NCI-H524 treated with DMSO at 0.1 percent for 48 hours (cell line): ENCODE measurements at regions not wholly inside any gene's neighbourhood (a gene's known extent, or its start where the extent isn't known, plus 50 kb on each side); places are given as distances from the start of the nearest gene placed in this dataset.

ENCODE experiments used
- DNase-seq: peaks from one replicate; lab custom pipeline; 2025; lab: John Stamatoyannopoulos, UW

DNA sequence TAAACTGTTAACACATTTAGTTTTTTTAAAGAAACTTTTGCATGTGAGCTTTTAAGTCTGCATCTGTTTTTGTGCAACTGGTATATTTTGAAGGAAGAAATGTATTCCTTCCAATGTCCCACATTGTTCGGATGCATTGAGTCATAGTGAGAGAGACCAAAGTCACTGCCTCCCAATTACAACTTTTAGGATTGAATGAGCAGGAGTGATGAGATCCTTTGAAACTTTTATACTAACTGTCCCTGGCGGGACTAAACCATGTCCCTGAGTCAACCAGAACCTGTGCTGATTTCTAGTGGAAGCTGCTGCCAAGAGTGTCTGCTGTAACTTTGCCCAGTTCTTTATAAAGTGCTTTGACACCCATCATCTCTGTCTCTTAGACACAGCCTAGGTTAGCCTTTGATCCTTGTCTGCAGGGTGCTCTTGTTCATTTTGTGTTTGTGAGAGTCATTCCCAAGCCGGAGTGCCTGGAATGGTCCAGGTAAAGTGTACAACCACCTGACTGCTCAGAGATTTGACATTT lies 122.7 kb downstream of the ZNF518B start:
- no peak for DNase-seq

DNA sequence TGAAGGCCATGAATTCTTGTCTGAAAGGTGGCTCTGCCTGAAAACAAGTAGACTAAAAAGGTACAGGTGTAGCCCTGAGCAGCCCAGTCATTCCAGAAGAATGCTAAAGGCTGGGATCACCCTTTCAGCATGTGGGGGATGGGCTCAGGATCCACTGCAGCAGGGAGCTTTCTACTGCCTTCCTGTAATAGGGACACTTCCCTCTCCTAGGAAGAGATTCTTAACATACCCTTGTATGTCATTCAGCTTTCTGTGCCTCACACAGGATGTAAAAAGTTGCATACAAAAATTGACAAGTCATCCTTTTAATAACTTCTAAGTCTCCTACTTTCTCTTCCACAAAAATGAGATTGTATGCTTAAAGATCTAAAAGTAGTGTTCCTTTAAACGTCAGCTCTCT lies 123.3 kb downstream of the ZNF518B start:
- DNase-seq: no peak

DNA sequence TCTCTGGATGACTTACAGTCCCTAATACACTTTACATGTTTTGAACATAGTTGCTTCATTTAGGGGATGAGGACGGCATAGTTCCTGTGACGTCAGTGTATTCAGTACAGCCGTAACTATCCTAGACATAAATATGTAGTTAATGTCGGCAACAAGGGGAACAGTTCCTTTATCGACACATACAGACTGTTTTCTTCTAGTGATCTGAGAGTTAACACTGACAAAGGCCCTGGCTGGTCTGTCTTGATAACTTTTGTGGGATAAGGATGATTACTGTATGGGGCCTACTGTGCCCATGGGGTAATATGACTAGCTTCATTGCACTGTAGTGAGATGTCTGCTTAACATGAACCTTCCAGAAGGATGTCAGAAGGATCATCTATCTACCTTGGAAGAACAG lies 131.2 kb downstream of the ZNF518B start:
- no peak for DNase-seq

DNA sequence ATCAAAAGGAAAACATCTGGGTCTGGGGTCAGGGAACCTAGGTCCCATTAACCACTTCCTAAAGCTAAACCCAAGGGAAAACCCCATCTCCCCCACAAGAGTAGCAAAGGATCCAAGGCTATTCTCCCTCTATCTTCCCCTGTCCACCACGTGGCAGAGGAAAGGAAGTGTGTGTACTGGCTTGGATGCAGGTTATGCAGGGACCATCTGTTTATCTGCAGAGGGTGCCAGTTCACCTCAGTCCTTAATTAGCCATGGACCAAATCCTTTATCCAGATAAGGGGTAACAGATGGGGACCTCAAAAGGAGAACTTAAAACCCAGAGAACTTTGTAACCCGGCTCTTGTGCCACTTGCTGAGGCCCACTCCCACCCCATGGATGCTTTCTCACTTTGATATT lies 135.3 kb downstream of the ZNF518B start:
- DNase-seq: peak; percentile 36

DNA sequence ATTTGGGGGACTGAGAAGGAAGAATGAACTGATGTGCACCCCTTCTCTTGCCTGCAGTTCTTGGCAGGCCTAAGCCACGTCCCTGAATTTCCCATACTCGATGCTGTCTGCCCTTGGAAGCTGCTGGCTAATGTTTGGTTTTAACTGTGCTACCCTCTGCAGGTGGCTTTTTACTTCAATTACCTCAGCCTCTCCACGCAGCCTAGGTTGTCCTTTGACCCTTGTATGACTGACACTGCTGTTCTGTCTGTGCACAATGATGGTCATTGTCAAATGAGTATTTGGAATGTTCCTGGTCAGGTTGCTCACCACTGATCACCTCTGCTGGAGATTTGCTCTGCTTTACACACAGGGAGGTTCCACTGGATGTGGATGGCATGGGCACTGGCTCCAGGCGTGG lies 137.1 kb downstream of the ZNF518B start:
- DNase-seq: no peak

DNA sequence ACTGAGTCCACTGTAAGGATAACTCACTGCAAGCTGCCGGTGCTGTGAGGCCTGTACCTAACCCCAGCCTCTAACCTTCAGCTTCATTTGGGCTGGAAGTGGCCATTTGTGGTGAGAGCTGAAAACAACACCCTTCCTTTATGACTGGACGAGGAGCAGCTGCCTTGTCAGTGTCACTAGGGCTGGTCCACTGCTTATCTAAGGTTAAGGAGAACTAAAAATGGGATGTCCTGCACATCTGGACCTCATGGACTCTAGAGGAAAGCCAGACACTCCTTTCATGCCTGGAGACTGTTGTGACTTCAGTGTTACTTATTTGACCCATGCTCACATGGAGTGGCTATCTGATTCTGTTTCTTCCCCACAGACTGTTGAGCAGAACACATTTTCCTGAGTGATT lies 139.9 kb downstream of the ZNF518B start:
- no peak for DNase-seq

DNA sequence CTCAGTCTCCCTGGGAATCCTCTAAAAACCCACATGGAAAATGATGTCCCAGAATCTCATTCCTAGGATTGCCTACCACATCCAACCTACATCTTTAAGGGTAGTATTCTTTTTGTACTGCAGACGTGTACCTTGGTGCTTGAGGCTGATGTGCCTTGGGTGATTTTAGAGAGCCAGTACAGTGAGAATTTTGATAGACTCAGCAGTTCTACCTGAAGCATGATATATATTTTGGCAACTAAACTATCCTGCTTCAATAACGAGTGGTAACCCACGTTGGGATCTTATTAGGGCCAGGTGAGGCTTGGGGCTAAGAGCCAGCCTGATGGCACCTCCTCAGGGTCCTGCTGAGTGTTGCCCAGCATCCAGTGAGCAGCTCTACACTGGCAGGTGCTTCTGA lies 140.4 kb downstream of the ZNF518B start:
- no peak for DNase-seq

DNA sequence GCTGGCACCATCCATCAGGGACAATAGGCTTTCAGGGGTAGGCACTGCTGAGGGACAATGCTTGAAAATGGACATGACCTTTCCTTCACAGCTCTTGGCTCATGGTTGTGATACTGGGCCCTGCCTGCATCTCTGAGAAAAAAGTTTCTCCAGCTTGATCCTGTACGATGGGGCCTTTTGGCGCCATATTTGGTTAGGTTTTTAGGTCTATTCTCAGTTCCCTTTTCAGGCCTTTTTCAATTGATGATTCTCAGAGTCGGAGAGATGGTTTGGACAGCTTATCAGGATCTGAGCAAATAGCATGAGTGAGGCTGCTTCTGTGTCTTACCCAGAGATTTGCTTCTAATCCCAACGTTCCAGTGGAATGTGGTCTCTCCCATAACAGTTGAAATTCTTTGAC lies 141.6 kb downstream of the ZNF518B start:
- DNase-seq: no peak

DNA sequence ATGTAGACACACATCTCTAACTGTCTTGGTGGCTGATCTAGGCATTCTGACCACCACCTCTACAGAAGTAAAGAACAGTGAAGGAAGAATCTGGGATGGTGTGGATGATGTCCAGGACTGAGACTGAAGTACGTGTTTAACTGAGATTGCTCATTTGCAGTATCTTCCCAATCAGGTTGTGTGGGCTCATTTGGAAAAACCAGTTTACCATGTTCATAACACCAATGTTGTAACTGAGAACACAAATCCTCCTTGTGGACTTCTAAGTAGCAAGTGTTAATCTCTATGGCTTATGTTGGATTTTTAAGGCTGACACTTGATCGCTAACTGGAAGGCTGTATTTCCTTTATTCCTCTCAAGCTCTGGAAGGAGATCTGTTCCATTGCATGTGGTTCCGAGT lies 144.7 kb downstream of the ZNF518B start:
- DNase-seq: no peak

DNA sequence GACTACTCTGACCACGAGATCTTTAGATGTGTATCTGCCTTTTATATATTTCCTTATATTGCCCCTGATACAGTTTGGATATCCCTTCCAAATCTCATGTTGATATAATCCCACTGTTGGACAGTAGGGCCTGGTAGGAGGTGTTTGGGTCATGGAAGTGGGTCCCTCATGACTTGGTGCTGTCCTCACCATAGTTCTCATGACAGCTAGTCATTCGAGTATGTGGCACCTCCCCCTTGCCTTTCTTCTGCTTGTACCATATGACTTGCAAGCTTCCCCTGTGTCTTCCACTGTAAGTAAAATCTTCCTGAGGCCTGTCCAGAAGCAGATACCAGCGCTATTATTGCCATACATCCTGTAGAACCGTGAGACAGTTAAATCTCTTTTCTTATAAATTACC lies 145.3 kb downstream of the ZNF518B start:
- DNase-seq: no peak

DNA sequence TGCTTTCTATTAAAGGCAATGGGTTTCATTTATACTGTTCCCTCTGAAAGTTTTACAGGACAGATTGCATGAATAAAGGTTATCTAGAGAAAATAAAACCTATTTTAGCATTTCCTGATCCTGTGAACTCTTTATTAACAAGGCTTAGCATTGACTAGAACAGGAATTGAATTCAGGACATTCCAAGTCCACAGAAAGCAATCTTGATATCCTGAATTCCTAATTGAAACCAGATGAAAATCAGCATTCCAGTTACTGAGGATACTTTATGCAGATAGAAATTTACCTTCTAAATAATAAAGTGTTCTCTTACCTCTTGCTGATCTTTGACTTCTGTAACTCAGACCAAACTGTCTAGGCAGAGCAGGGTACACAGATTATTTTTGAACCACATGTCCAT lies 151.4 kb downstream of the ZNF518B start:
- DNase-seq: no peak

DNA sequence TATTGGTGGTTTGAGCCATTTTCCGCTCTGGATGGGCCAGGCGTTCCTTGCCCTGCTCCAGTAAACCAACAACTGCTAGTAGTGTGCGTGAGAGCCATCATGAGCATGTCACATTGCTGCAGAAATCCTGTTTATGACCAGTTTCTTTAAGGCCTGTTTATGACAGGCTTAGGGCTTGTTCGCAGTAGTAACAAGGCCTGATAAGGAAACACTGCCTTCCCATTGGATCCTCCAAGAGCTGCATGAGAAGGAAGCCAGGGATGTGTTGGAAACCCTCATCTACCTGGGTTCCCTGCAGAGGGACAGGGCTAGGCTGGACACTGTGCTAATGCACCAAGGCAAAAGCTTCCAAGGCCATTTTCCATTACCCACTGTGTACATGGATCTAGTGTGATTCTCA lies 153.9 kb downstream of the ZNF518B start:
- no peak for DNase-seq

DNA sequence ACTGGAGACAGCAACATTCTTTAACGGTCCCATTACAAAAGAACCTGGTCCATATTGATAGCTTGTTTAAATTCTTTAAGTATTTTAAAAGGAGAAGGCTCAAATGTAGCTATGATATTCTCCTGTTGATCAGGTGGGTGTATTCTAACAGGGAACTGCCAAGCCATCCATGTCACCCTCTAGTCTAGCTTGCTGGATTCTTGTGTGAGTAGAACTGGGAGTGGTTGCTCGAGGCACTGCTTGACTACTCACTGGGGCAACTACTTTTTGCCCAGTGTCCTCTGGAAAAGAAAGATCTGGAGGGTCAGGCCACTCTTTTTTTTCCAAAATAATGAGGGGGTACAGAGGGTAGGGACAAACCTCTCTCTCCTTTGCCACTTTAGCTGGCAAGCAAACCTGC lies 155.1 kb downstream of the ZNF518B start:
- DNase-seq: no peak

DNA sequence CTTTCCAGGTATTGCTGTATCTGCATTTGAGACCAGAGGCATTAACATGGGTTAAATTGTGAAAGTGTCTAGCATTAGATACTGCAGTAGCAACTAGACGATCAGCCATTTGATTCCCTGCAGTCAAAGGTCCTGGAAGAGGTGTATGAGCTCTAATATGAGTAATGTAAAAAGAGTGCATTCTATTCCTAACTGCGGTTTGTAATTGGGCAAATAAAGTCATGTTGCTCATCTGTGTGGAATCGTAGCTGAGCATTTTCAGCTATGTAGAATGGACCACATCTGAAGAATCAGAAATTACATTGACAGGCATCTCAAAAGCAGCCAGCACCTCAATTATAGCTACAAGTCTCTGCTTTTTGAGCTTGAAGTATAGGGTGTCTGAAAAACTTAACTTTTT lies 157.6 kb downstream of the ZNF518B start:
- no peak for DNase-seq

DNA sequence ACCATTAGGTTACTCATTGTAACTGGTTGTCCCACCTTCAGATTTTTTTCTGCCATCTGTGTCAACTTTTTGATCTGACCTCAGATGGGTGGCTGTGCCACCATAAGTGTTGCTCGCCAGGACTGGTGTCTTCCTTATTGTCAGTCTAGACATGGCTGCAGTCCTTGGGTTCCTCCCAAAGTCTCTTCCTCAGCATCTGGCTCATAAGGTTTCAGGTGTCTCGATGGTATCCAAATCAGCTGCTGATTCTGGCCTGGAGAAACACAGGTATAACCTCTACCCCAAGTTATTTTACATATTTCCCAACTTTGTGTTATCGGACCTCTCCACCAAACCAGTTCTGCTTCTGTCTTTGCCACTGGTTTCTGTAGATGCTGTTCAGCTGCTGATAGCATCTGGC lies 158.5 kb downstream of the ZNF518B start:
- DNase-seq: no peak

DNA sequence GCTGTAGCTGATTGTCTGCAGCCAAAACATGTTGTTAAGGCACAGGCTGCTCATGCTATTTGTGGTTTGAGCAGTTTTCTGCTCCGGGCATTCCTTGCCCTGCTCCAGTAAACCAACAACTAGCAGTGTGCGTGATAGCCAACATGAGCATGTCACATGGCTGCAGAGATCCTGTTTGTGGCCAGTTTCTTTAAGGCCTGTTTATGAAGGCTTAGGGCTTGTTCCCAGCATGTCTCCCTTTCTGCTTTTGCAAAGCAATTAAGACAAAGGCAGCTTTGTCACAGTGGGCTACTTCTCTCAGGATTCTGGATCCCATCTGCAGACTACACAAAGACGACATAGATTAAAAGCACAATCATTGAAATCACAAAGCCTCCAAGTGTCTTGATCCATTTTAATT lies 160.5 kb downstream of the ZNF518B start:
- peak; percentile 79 for DNase-seq

DNA sequence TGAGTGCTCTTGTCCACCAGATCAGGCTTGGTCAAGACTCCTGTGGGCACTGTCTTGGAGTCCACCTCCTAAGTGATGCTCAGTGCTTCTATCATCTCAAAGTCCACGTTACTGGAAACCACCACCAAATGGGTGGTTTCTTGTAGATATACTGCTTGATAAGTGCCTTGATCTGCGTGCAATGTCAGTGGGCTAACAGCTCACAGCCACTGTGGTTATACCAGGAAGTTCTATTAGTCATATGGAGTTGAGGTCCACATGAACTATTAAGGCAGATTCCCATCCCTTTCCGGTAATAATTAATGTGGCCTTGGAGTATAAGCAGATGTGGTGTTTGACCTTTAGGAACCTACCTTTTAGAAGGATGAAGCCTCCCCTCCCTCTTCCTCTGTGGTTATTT lies 161.9 kb downstream of the ZNF518B start:
- DNase-seq: no peak

DNA sequence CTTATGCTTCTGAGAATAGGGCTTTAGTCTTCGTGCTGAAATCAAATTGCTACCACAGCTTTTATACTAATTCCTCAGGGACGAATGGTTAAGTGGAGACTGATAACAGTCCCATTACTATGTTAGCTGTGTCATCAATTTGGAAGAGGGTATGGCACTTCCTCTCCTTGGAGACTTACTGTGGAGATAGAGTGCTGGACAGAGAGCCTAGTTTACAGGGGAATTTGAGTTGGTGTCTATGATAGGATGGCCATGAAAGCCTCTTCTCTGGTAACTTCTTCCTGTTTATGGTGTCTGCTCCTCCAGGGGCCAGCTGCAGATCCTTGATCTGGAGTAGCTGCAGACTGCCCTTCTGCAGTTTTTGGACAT lies 167.7 kb downstream of the ZNF518B start:
- DNase-seq: no peak

DNA sequence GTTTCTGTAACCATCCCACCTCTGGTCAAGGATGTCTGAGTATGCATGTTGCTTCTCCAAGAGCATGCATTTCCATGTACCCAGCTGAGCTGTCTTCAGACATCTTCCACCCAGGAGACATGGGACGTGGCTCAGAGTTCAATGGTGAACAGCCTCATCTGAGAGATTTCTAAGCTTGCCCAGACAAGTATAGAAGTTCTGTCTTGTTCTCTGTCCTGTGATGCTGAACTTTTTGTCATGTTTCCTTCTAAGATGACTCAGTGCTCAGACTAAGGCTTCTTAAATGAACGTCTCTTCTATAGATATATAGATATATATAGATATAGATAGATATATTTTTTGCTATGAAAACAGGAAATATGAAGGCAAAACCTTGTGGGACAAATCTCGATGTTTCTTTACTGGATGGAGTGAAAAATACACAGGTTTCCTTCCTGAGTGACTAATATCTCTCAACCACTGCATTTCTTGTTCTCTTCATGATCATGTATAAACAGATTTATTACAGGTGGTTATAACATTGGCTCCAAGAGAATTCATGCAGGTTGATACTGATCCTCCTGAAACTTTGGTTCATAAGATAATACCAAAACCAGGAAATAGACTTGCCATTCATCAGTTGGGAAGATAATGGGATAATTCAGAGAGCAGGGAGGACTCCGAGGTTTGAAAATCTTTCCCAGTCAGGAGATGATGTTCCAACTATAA lies 168.2 kb downstream of the ZNF518B start:
- DNase-seq: no peak

DNA sequence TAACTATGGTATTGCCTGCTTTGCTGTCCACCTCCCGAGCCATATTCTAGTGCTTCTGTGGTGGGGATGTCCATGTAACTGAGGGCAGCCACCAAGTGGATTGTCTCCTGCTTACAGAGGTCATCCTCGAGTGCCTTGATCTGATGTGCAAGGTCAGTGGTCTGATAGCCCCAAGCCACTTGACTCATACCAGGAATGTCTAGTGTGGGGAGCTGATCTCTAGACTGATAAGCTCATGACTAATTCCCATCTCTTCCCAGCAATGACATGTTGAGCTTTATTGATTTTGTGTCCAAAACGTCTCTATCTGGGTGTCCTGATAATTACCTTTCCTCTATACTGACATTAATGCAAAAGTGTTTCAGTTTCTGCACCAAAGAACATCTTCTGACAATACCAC lies 168.4 kb upstream of the WDR1 start:
- no peak for DNase-seq

DNA sequence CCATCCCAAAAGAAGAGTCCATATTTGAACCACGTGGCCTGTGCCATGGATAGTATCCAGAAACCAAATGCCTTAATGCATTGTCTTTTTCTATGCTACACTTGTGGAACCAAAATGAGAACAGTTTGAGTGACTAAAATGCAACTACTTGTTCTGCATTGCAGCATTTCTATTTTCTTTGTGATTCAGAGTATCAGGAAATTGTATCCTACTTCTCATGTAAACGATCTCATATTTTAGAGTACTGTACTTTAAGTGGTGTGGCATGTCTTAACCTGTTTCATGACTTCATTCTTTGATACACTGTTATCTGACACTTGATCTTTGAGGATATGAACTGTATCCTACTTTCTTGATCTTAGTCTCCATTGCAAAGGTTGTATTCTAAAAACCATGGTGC lies 167.2 kb upstream of the WDR1 start:
- no peak for DNase-seq

DNA sequence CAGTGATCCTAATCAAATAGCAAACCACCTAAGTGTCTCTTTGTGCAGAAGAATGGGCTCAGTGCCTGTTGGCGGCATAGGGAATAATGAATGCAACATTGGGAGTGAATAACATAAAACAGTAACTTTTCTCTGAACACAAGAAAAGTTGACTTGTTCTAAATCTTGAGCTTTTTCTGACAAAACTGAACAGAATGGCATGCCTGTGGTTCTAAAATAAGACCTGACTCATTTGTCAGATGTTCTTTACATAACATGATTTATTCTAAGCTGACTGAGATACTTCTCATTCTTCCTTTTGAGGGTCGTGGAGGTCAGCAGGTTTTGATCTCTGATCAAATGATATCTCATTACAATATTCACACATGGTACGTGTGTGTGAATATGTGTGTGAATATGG lies 165.4 kb upstream of the WDR1 start:
- DNase-seq: no peak

DNA sequence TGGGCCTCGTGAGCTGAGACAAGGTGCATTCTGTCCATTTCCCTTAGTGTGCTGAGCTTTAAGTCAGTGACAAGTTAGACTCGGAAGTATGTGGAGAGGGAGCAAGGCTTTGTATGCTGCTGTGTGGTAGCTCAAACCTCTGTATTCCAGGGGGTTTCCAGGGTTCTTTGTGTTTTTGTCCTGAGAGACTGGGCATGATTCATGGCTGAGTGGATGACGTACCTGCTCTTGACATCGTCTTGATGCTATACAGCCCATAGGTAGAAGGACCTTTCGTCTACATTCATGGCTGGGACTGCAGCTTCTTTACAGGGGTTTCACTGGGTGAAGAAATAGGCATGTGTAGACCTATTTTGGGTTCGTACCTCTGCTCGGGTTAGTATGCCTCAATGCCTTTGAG lies 162.7 kb upstream of the WDR1 start:
- DNase-seq: no peak

DNA sequence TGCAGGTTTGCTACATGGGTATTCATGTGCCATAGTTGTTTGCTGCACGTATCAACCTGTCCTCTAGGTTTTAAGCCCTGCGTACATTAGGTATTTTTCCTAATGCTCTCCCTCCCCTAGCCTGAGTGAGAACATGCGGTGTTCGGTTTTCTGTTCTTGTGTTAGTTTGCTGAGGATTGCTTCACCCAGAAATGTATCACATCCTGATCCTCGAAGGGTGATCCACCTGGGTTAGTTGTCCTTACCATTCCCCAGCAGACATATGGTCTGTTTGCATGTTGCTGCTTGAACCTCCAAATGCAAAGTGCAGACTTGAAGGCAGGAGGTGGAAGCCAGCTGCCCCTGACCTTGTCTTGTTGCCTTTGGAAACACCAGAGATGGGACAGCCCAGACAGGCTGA lies 161.5 kb upstream of the WDR1 start:
- DNase-seq: no peak

DNA sequence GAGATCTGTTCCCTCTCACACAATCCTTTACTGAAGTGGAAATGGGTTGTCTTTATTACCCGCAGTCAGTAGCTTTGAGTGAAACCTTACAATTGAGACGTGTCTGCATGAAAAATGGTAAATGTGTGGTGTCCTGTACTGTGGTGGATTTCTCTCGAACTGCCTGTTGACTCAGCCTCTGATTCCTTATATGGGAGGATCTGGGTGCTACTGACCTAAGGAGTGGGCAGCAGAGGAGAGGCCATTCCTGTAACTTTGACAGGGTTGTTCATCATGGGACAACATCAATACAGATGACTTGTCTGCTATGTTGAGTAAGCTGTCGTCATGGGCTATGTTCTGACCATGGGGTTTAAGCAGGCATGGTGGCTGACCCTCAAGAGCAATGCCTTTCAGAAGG lies 159.6 kb upstream of the WDR1 start:
- no peak for DNase-seq
